K562 (cell line): ENCODE measurements at regions not wholly inside any gene's neighbourhood (a gene's known extent, or its start where the extent isn't known, plus 50 kb on each side); places are given as distances from the start of the nearest gene placed in this dataset.

Source experiments
- ASH1L ChIP-seq: fragments of 450-650 bp; IDR thresholded peaks from 2 replicates; pipeline ENCODE4 v1.6.1; 2018; ENCODE audit warnings: borderline replicate concordance, mild to moderate bottlenecking, low read depth; ENCODE audit not compliant: partially characterized antibody
- CHD1 ChIP-seq: fragments of 200-600 bp; sonication (generic); IDR thresholded peaks from one replicate; pipeline ENCODE4 v1.6.1; 2012; ENCODE audit warnings: mild to moderate bottlenecking, moderate library complexity, low read length, inconsistent platforms
- GTF2F1 ChIP-seq: IDR thresholded peaks from 2 replicates; pipeline ENCODE4 v1.6.1; 2011; ENCODE audit warnings: low read depth, low read length, improper control_type of control experiment
- HCFC1 ChIP-seq: IDR thresholded peaks from 2 replicates; pipeline ENCODE4 v1.6.1; 2012; ENCODE audit warnings: low read depth, low read length, improper control_type of control experiment
- MAZ ChIP-seq, 2 experiments: fragments of 450-650 bp in 1 of 2; sonication (generic) in 1 of 2; formaldehyde crosslinking; IDR thresholded peaks in 1 of 2; conservative IDR thresholded peaks in 1 of 2; 2 replicates each; pipeline versions ENCODE4 v1.4.0 to v1.5.0; 2020; ENCODE audit warnings: mild to moderate bottlenecking in 1 of 2, missing genetic modification reagents in 1 of 2
- MEIS2 ChIP-seq: fragments of 450-650 bp; IDR thresholded peaks from 2 replicates; pipeline ENCODE4 v1.6.1; 2014; ENCODE audit warnings: mild to moderate bottlenecking; ENCODE audit not compliant: partially characterized antibody
- MTA3 ChIP-seq: fragments of 450-650 bp; formaldehyde crosslinking; IDR thresholded peaks from 2 replicates; pipeline ENCODE4 v1.6.1; 2017; ENCODE audit warnings: mild to moderate bottlenecking, borderline replicate concordance
- POLR2A ChIP-seq: fragments of 450-650 bp; conservative IDR thresholded peaks from 2 replicates; pipeline ENCODE4 v1.6.1; 2016
- RFX5 ChIP-seq: IDR thresholded peaks from 2 replicates; pipeline ENCODE4 v1.6.1; 2011; ENCODE audit warnings: low read depth, mild to moderate bottlenecking, improper control_type of control experiment, low read length
- XRCC4 ChIP-seq: IDR thresholded peaks from one replicate; pipeline ENCODE4 v1.6.1; 2011; ENCODE audit not compliant: insufficient read depth, insufficient read length; ENCODE audit errors: extremely low read depth
- ZEB2 ChIP-seq: fragments of 450-650 bp; IDR thresholded peaks from 2 replicates; pipeline ENCODE4 v1.6.1; 2016
- TF ChIP-seq, protein P1 (sequence below): fragments of 250-450 bp; sonication (Bioruptor Pico); IDR thresholded peaks from 2 replicates; pipeline ENCODE4 v1.8.0; 2022; ENCODE audit warnings: moderate library complexity, mild to moderate bottlenecking, inconsistent platforms

DNA sequence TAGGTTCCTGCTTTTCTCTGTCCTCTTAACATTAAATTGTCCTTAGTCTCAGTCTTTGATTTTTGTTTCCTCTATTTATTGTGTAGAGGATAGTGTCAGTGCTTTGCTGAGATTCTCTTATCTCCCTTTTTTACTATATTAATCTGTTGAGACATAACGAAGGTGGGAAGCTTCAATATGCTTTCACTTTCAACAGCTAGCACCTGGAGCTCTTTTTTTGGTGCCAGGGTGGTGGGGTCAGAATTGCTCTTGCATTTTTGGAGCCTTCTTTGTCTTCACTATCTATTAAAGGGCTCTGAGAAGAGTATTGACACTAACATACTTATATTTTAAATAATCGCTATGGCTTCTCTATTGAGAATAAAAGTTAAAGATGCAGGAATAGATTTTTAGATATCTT, 97.1 kb upstream of the EPHA7 start:
- TF ChIP-seq MEIS2 (no peak), MAZ (CRISPR knock-in tag; conservative IDR thresholded peaks at IDR 0.05 in 1 of 2, IDR thresholded peaks at IDR 0.05 in 1 of 2) (no peak), POLR2A (no peak), CHD1 (no peak), HCFC1 (no peak), MTA3 (no peak), ASH1L (no peak), GTF2F1 (no peak), ZEB2 (no peak), RFX5 (no peak), XRCC4 (no peak)
- TF ChIP-seq, protein P1, sequence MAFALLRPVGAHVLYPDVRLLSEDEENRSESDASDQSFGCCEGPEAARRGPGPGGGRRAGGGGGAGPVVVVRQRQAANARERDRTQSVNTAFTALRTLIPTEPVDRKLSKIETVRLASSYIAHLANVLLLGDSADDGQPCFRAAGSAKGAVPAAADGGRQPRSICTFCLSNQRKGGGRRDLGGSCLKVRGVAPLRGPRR, result no peak
